Left ventricle myocardium superior (tissue), 1 donor: ENCODE measurements at regions not wholly inside any gene's neighbourhood (a gene's known extent, or its start where the extent isn't known, plus 50 kb on each side); places are given as distances from the start of the nearest gene placed in this dataset.

Experiments
- ATAC-seq: fragments of 200-7000 bp; cut with Tn5 transposase; one replicate; pipeline ENCODE4 v1.9.1; 2020; ENCODE audit warnings: mild to moderate bottlenecking, moderate library complexity
- DNase-seq: peaks from one replicate; pipeline ENCODE4 v3.0.0-alpha.2; 2020
- intact Hi-C: fragments of 100-400 bp; cut with micrococcal nuclease; formaldehyde crosslinking; loops from one replicate; pipeline ENCODE4 v1.11.0; 2022
- donor health status: DM: no; HTN: yes; CAD: no; lungs with severe emphysema.

DNA sequence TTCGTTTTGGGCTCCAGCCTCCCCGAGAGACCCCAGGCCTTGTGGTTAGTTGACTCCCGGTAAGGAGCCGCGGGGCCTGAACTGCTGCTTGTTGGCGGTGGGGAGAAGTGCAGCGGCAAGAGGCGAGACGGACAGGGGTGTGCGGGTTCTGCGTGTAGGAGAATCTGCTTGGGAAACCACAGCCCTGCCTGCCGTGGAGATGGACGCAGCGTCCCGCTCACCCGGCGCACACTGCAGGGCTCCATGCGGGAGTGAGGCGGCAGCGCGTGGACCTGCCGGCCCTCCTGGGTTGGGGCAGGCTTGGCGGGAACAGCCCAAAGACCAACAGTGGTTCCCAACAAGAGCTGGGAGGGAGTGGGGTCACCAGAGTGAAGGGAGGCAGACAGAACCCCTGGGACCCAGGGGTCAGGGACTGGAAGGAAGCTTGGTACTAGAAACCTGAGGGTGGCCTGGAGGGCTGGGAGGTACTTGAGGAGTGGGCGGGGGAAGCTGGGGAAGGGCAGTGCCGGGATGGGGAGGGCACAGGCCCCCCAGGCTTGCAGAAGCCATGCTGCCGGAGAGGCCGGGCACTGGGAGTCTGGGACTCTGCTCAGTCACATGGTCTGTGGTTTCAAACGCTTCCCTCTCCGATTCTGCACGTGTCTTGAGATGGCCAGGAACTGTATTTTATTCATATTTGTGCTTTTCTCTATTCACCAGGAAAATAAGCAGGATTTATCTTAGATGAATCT lies 70.8 kb downstream of the RGS12 start:
- intact Hi-C loops: no loop called here
- no peak for ATAC-seq
- DNase-seq: no peak

DNA sequence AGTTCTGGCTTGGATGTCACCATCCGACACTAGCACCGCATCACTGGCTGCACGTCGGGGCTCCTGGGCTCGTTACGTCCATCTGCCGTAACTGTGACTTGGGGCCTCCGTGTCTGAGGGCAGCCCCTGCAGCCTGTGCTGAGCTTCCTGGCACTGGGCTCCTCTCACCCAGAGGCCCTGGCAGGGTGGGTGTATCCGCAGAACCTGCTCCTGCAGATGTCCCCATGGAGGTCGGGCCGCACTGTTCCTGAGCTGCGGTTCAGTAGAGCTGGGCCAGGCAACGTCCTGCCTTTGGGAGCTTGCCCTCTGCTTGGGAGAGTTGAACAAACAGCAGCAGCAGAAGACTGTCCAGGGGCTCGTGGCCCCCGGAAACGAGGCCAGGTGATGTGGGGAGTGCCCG lies 71.4 kb downstream of the RGS12 start:
- ATAC-seq (no peak), DNase-seq (no peak)
- intact Hi-C loops: no loop called here

DNA sequence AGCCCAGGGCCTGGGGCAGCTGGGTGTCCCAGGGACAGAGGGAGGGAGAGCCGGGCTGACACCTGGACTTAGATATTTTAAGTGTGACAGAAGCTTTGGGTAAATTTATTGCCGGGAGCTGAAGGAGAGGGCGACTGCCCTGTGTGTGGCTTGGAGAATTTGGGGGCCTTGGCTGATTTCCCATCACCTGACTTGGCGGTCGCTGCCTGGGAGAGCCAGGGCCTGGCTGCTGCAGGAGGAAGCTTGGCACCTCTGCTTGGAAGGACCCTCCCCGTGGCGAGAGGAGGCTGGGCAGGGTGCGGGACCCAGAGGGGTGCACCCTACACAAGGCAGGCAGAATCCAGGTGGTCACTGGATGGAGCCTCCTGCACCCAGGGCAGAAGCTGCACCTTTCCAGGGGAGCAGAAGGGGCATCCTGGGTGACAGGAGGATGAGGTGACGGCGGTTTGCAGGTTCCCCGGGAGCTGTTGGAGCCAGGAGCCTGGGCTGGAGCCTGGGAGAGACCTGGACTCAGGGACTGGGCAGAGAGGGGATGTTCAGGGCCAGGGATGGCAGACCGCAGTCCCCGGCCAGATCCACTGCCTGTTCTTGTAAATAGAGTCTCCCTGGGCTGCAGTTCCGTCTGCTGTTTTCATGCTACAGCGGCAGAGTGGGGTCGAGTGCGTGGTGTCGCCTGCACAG lies 72.0 kb downstream of the RGS12 start:
- ATAC-seq (no peak), DNase-seq (no peak)
- intact Hi-C loops: no loop called here

DNA sequence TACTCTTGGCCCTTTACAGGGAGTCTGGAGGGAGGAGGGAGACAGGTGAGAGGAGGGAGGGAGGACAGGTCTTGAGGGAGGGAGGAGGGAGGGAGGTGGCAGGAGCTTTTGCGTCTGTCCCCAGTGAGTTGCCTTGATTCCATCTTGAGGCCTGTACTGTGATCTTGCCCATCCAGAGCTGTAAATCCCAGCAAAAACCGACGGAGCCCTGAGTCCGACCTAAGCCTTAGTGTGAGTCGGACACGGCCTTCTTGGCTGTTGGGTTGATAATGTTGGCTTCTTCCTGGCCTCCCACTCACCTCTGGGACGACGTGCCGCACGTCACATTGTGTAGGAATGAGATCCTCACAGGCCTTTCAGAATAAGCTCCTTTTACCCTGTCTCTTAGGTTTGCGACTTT lies 72.5 kb downstream of the RGS12 start:
- no peak for ATAC-seq
- intact Hi-C loops: no loop called here
- DNase-seq: no peak

DNA sequence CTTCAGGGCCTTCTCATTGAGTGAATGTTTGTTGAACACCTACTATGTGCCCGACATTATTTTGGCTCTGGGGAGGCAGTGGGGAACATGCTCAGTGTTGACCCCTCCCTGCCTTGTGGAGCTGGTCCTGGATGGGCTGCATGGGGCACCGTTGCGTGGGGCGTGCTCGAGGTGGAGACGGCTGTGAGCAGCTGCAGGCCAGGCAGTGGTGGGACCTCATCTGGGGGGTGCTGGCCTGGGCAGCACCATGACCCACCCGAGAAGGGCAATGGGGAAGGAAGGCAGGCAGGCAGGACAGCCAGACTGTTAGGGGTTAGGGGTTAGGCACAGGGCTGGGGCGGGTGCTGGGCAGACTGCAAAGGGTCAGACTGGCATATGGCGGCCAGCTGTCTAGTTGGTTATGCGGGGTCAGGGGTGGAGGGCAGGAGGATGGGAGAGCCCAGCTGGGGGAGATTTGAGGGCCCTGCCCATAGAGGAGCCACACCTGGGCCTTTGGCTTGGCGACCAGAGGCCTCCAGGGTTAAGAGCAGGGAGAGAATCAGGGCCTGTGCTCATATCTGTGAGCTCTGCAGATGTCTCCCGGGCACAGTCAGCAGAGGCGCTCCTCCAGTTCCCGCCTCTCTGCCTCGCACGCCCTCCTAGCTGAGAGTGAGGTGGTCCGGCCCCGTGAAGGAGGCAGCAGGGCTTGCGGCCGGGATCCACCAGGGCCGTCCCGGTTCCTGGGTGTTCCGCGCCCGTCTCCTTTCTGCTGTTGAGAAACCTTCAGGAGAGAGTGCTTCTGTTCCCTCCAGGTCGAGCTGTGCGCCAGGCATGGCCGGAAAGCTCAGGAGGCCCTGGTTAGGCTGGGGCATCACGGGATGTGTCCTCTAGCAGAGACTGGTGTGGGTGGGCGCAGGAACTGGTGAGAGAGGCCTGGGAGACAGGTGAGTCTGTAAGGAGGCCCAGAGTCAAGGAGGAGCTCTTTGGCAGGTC lies 73.3 kb downstream of the RGS12 start:
- no peak for DNase-seq
- intact Hi-C loops: no loop called here
- no peak for ATAC-seq

DNA sequence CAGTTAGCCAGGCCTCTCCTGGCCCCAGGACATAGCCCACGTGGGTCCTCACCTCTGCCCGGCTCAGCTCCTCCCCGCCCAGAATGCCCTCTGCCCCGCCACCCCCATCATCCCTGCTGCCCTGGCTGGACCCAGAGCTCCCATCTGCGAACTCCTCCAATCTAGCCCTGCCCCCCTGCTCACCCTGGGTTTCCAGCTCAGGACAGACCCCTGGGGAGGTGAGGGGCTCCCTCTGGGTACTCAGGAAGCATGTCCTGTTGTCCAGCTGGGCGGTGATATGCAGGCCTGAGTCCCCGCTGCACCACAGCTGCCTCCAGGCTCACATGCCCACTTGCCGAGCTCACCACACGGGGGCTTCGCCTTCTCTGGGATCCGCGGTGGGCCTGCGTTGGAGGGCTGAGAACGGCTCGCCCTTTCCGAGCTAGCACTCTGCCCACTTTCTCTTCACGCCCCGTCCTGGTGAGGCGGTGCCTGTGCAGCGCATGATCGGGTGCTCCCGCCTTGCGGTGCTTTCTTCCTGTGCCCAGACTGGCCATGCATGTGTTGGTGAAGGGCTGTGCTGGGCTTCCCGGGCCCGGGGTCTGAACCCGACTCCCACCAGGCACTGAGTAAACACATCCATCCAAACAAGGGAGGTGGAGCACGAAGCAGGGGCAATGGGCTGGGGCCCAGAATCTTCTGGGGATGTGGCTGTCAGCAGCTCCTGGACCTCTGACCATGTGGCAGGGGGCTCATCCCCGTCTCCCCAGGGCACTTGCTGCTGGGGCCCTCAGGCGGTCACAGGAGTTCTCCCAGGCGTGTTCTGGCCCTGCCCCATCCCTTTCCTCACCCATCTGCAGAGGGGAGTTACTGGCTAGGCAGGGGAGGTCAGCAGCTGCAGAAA lies 74.3 kb downstream of the RGS12 start:
- intact Hi-C loops: no loop called here
- DNase-seq (no peak), ATAC-seq (no peak)

DNA sequence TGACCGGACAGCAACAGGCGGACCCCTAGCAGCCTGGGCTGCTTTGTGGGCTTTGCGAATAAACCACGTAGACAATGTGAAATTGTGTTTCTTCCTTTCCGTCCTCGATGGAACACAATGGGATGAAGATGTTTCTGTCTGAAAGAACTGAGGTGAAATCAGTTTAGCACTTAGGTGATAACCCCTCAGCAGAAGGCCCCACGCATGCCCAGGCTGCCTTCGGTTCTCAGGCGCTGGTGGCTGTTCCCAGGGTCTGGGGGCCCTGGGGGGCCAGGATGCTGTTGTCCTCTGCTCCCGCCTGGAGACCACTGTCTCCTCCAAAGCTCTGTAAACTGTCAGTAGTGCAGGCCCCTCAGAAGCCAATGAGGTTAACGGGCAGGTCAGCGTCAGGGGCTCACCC lies 73.9 kb upstream of the HGFAC start:
- DNase-seq: no peak
- intact Hi-C loops: no loop called here
- ATAC-seq: no peak

DNA sequence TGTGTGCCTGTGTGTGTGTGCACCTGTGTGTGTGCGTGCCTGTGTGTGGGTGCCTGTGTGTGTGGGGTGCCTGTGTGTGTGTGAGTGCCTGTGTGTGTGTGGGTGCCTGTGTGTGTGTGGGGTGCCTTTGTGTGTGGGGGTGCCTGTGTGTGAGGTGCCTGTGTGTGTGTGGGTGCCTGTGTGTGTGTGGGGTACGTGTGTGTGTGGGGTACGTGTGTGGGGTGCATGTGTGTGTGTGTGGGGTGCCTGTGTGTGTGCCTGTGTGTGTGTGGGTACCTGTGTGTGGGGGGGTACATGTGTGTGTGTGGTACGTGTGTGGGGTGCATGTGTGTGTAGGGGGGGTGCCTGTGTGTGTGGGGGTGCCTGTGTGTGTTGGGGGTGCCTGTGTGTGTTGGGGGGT lies 73.4 kb upstream of the HGFAC start:
- ATAC-seq (no peak), DNase-seq (no peak)
- intact Hi-C loops: no loop called here

DNA sequence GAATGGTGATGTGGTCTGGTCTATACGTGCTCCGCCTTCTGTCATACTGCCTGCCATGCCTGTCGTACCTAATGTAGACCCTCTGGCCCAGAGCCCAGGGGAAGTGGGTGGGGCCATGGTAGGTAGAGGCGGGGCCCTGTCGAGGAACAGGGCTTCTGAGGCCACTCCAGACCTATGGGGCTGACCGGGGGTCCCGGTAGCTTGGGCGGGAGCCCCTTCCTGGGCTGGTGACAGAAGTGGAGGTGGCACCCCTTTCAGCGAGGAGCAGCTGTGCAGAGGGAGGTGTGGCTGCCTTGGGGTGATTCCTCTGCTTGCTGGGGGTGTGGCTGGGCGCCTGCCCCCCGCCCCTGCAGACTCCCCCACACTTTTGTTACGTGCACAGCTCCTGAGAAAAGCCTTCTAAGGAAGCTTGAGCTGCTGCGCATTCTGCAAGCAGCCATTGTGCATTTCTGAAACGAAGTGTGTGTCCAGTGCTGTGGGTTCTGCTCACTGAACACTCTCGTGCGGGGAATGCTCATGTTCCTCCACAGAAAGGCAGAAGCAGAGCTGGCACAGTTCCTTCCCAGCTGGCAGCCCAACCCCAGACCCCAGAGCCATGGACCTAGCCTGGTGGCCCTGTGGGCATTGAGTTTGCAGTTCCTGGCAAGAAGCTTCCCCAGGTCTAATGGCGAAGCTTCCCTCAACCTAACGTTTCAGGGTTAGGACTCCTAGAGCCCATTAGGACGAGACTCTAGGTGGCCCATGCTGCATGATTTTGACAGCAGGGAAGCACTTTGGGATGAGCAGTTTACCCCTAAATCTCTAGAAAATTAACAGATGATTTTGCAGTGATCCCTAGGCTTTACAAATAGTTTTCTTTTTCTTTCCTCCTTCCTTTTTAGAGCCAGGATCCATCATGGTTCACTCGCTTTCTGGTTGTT lies 72.7 kb upstream of the HGFAC start:
- intact Hi-C loops: no loop called here
- ATAC-seq (no peak), DNase-seq (no peak)

DNA sequence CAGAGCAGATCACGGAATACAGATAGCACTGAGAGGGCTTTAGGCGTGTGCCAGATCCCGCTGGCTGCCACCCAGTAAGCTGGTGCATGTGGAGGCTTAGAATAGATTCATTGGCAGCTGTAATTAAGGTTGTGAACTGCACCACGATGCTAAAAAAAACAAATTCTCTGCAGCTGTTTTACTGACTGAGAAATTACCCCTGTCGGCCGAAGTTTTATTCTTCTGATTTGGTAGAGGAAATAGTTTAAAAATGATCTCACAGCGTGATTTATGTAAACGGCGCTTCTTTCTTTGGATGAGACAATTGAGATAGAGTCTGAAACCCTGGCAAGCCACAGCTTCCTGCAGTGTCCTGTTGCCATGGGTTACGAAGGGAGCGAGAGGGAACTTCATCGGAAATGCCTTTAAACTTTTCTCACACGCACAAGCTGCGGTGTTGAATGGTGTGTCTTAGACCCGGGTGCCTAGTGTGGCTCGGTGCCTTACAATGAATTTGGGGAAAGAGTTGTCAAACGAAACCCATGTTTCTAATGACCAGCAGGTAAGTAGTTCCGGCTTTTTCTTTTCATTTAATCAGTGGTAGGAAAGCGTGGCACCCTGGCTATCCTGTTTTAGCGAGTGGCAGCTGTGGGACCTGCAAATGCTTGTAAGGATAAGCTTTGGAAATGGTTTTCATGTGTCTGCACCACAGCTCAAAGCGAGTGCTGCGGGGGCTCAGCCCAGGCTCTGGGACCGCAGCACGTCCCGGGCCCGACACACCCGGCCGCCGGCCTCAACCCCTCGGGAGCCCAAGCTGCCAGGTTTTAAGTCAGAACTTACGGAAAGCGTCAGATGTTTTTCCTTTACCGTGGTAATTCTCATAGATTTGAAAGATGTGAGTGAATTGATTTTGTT lies 71.7 kb upstream of the HGFAC start:
- intact Hi-C loops: no loop called here
- peak; percentile 80 for DNase-seq
- peak; percentile 82 for ATAC-seq

DNA sequence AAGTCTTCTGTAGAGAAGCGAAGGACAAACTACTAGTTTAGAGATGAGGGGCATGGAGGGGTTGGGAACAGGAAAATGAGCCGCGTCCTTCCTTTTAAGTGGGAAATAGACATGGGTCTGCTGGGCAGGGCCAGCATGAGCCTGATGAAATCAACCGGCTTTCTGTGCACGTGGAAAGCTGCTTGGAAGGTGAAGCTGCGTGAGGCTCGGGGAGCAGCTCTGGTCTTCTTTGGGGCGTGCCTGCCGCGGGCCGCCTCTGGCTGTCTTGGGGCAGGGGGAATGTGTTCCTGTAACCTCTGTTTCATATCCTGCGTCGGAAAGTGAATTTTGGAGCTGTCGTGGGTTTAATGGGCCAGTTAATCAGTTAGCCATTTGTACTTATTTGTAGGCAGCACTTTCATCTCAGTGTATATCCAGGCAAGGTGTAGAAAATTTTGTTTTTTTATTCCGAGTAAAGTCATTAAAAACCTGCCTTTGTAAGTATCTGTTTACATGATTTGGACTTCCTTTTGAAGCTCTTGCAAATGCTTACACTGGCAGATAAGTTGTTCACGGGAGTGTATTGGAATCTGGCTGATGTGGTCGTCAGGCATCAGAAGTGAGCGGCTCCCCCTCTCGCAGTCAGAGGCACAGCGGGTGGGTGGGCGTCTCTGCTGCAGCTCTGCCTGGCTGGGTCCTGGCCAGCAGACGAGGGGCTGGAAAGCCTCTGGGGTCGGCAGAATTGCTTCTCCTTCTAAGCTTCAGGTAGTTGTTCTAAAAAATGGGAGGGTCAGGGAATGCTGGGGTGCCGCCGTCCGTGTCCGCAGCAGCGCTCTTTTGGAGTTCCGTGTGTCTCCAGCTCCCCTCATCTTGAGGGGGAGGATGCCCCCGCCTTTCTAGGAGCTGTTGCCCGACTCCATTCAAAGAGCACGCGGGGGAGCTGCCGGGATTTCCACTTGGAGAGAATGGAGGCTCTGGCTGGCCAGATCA lies 70.5 kb upstream of the HGFAC start:
- DNase-seq (no peak), ATAC-seq (no peak)

DNA sequence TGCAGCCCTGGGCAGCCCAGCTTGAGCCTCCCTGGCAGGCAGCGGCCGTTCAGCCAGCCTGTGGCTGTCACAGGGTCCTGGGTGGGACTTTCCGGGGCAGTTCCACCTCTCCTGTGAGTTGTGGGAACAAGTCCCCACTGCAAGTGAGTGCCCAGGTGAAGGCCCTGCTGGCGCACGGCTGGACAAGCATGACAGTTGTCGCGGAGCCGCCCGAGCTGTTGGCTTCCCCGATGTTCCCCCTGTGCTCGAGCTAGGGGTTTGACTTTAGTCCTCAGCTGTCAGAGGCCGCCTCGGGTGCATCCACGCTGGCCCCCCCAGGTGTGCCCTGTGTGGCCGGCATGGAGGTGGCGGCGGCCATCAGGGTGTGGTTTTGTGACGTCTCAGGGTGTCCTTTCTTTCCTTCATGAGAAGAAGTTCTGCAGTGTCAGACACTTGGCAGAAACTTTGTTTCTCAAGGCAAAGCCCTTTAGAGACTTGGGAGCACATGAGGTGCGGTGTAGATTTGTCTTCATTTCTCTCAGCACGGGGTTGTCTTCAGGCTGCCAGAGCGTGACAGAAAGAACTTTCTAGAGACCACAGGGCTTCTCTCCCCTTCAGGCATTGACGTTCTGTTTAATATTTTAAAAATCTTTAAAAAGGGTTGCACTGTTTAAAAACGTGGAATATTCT lies 69.4 kb upstream of the HGFAC start:
- DNase-seq (no peak), ATAC-seq (no peak)
- intact Hi-C loops: no loop called here

More for the DNA sequence above, 70.5 kb upstream of the HGFAC start:
- intact Hi-C loops: no loop called here

DNA sequence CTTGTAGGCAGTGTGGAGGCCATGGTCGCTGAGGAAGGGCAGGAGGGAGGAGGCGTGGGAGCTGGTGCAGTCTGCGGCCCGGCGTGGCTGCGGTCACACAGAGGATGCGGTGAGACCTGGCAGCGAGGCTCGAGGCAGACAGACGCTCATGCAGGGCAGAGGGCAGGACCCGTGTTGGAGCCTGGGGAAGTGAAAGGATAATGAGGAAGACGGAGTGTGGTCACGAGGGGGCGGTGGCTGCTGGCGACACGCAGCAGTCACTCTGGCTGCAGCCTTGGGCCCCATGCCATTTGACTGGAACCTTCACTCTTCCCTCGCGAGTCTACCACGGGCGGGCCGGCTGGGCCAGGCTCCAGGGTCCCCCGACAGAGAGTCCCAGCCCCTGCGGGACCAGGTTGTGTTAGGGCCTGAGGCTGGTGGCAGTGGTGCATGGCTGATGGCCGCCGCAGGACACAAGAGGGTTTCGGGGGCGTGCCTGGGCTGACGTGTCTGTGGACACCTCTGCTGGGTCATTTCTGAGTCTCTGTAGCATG lies 68.8 kb upstream of the HGFAC start:
- intact Hi-C loops: no loop called here
- peak; percentile 77 for DNase-seq
- peak; percentile 45 for ATAC-seq

DNA sequence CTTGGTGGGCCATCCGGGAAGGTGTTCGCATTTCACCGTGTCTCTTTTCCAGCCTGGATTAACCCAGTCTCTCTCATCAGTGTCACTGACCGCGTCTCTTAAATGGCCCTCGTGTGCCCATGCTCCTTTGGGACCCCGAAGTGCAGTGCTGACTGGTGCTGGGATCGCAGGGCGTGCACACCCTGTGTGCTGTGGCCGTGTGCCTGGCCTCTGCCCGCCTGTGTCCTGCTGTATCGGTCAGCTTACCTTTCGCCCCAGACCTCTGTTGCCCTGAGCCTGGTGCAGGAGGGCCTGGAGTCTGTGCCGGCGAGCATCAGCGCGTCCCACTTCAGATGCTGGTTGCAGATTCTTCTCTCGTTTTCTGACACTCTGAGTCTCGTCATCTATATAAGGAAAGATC lies 68.3 kb upstream of the HGFAC start:
- intact Hi-C loops: no loop called here
- DNase-seq (no peak), ATAC-seq (no peak)

DNA sequence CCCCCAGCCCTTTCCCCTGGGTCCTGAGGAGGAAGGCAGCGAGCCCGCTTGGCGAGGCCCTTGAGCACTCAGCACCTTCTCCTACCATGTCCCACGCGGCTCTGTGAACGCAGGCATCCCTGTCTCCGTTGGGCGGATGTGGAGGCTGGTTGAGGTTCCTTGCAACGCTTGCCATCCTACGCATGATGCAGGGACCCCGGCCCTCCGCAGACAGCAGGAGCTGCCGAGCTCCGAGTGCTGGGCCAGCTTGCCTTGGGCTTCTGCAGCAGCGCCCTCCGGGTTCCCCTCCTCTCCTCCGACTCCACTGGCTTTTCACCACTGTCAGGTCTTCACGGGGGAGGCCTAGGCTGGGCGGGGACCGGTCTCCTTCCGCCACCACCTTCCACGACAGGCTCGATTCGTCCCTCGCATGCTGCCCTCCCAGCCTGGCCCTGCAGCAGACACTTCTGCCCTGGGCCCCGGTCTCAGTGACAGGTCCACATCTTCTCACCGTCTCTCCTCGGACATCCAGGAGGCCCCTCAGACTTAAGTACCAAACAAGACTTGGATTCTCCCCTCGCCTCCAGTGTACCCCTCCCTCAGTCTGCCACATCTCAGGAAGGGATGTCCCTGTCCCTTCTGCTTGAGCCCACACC lies 67.6 kb upstream of the HGFAC start:
- no peak for DNase-seq
- intact Hi-C loops: no loop called here
- ATAC-seq: no peak
